ENCODE measurements at regions not wholly inside any gene's neighbourhood (a gene's known extent, or its start where the extent isn't known, plus 50 kb on each side); places are given as distances from the start of the nearest gene placed in this dataset.
"Not testable (repeated sequence)": the region's sequence is repeated elsewhere in the genome, so short reads cannot be mapped to it uniquely, and the experiment has no call there.

GRCh38 chr10:10017716-10018115 lies 1000.0 kb upstream of the CELF2 start:
- DNase-seq: no peak

GRCh38 chr10:10020945-10021344 lies 996.7 kb upstream of the CELF2 start:
- DNase-seq: no peak

GRCh38 chr10:10032991-10033390 lies 984.7 kb upstream of the CELF2 start:
- DNase-seq: no peak

GRCh38 chr10:10038348-10038747 lies 979.3 kb upstream of the CELF2 start:
- no peak for DNase-seq

- DNase-seq: no peak
Measured at GRCh38 chr10:10039595-10039994, 978.1 kb upstream of the CELF2 start.

- no peak for DNase-seq
Measured at GRCh38 chr10:10043083-10043482, 974.6 kb upstream of the CELF2 start.

GRCh38 chr10:10044922-10045764 lies 972.5 kb upstream of the CELF2 start:
- no peak for DNase-seq

GRCh38 chr10:10045765-10046028 lies 972.0 kb upstream of the CELF2 start:
- no peak for DNase-seq

- no peak for DNase-seq
Measured at GRCh38 chr10:10047426-10047825, 970.2 kb upstream of the CELF2 start.

GRCh38 chr10:10053051-10053450 lies 964.6 kb upstream of the CELF2 start:
- DNase-seq: no peak

GRCh38 chr10:10054466-10054865 lies 963.2 kb upstream of the CELF2 start:
- DNase-seq: no peak

- DNase-seq: no peak
Measured at GRCh38 chr10:10055656-10056442, 961.8 kb upstream of the CELF2 start.

- no peak for DNase-seq
Measured at GRCh38 chr10:10056961-10057360, 960.7 kb upstream of the CELF2 start.

- no peak for DNase-seq
Measured at GRCh38 chr10:10067644-10068043, 950.0 kb upstream of the CELF2 start.

- not testable (repeated sequence) for DNase-seq
Measured at GRCh38 chr10:10074847-10075246, 942.8 kb upstream of the CELF2 start.

- no peak for DNase-seq
Measured at GRCh38 chr10:10078446-10078845, 939.2 kb upstream of the CELF2 start.

GRCh38 chr10:10092581-10092980 lies 925.1 kb upstream of the CELF2 start:
- DNase-seq: no peak

- DNase-seq: no peak
Measured at GRCh38 chr10:10093021-10093420, 924.7 kb upstream of the CELF2 start.

GRCh38 chr10:10094691-10095090 lies 923.0 kb upstream of the CELF2 start:
- DNase-seq: no peak

GRCh38 chr10:10096296-10096695 lies 921.4 kb upstream of the CELF2 start:
- no peak for DNase-seq

GRCh38 chr10:10096898-10097297 lies 920.8 kb upstream of the CELF2 start:
- no peak for DNase-seq

GRCh38 chr10:10101106-10101505 lies 916.6 kb upstream of the CELF2 start:
- DNase-seq: no peak

- DNase-seq: no peak
Measured at GRCh38 chr10:10110844-10111490, 906.7 kb upstream of the CELF2 start.

GRCh38 chr10:10118131-10118530 lies 899.5 kb upstream of the CELF2 start:
- DNase-seq: no peak

All from NCI-H510A treated with DMSO at 0.1 percent for 48 hours (cell line).